ENCODE measurements at regions not wholly inside any gene's neighbourhood (a gene's known extent, or its start where the extent isn't known, plus 50 kb on each side); places are given as distances from the start of the nearest gene placed in this dataset.

DNA sequence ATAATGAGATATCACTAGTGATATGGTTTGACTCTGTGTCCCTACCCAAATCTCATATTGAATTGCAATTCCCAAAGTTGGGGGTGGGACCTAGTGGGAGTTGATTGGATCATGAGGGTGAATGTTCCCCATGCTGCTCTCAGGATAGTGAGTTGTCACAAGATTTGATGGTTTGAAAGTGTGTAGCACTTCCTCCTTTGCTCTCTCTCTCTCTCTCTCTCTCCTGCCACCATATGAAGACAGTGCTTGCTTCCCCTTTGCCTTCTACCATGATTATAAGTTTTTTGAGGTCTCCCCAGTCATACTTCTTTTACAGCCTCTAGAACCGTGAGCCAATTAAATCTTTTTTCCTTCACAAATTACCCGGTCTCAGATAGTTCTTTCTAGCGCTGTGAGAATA lies 1002.0 kb upstream of the ADGRB3 start:
- no peaks in the 10 kb centered on the region for H3K9me3 ChIP-seq (replicated peaks in 1 of 3)
- H3K27ac ChIP-seq = no peak overlapping the region
- intact Hi-C loops (cut with DNase I) = no loop called here
- H3K27me3 ChIP-seq = no peaks in the 10 kb centered on the region
- no peak for TF ChIP-seq POLR2A (IDR thresholded peaks at IDR 0.05)
- TF ChIP-seq, protein P1, sequence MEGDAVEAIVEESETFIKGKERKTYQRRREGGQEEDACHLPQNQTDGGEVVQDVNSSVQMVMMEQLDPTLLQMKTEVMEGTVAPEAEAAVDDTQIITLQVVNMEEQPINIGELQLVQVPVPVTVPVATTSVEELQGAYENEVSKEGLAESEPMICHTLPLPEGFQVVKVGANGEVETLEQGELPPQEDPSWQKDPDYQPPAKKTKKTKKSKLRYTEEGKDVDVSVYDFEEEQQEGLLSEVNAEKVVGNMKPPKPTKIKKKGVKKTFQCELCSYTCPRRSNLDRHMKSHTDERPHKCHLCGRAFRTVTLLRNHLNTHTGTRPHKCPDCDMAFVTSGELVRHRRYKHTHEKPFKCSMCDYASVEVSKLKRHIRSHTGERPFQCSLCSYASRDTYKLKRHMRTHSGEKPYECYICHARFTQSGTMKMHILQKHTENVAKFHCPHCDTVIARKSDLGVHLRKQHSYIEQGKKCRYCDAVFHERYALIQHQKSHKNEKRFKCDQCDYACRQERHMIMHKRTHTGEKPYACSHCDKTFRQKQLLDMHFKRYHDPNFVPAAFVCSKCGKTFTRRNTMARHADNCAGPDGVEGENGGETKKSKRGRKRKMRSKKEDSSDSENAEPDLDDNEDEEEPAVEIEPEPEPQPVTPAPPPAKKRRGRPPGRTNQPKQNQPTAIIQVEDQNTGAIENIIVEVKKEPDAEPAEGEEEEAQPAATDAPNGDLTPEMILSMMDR (IDR thresholded peaks at IDR 0.05) = no peak
- H3K36me3 ChIP-seq (replicated peaks in 1 of 2) = no peaks in the 10 kb centered on the region
- no peak overlapping the region for H3K4me3 ChIP-seq
- DNase-seq = no peak
- WGBS, 4 donors = 75 to 90% (median 83%) methylated on average over 3 of the region's 3 CpGs
- no peaks in the 10 kb centered on the region for H3K4me1 ChIP-seq (replicated peaks in 1 of 2)

DNA sequence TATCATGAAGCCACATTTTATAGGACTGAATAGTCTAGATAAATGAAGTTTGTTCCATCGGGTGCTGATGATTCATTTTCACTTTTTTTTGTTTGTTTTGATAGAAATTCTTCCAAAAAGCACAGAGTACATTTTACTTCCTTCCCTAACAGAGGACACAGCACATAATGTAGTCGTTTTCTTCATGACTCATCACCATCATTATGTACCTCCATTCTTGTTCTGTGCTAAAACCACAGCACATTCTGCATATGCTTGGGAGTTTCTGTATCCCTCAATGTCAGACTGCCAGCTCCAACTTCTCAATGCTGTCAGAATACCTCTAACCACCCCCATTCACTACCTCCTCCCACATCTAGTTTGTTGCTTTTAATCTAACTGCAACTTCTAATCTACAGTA lies 1004.9 kb upstream of the ADGRB3 start:
- no peaks in the 10 kb centered on the region for H3K4me1 ChIP-seq (replicated peaks in 1 of 2)
- no peak overlapping the region for H3K27ac ChIP-seq
- DNase-seq = no peak
- H3K9me3 ChIP-seq (replicated peaks in 1 of 3) = no peaks in the 10 kb centered on the region
- H3K36me3 ChIP-seq (replicated peaks in 1 of 2) = no peaks in the 10 kb centered on the region
- WGBS, 4 donors = 20 to 34% (median 26%) methylated on average over 2 of the region's 2 CpGs
- intact Hi-C loops (cut with DNase I) = no loop called here
- TF ChIP-seq, protein P1 (IDR thresholded peaks at IDR 0.05) = no peak
- no peak for TF ChIP-seq POLR2A (IDR thresholded peaks at IDR 0.05)
- H3K27me3 ChIP-seq = no peaks in the 10 kb centered on the region
- H3K4me3 ChIP-seq = no peak overlapping the region

DNA sequence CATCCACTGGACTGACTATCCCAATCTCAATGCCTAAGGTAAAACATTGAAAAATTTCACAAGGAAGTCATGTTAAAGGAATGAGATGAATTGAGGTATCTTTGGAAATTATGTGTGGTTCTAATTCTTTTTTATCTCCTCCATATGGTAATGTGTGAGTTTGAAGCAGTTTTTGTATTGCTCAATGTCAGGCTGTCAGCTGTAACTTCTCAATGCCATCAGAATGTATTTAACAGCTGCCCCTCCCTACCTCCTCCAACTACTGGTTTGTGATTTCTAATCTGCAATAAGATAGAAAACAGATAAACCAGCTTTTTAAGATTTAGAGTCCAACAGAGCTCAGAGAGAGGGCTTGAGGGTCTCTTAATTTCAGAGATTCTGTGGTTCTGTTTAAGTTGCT lies 1005.8 kb upstream of the ADGRB3 start:
- Histone ChIP-seq H3K4me3 (no peak overlapping the region), H3K27me3 (no peaks in the 10 kb centered on the region), H3K27ac (no peak overlapping the region), H3K36me3 (replicated peaks in 1 of 2) (no peaks in the 10 kb centered on the region), H3K9me3 (replicated peaks in 1 of 3) (no peaks in the 10 kb centered on the region), H3K4me1 (replicated peaks in 1 of 2) (no peaks in the 10 kb centered on the region)
- intact Hi-C loops (cut with DNase I) = no loop called here
- TF ChIP-seq, protein P1 (IDR thresholded peaks at IDR 0.05) = no peak
- no peak for TF ChIP-seq POLR2A (IDR thresholded peaks at IDR 0.05)
- no peak for DNase-seq

DNA sequence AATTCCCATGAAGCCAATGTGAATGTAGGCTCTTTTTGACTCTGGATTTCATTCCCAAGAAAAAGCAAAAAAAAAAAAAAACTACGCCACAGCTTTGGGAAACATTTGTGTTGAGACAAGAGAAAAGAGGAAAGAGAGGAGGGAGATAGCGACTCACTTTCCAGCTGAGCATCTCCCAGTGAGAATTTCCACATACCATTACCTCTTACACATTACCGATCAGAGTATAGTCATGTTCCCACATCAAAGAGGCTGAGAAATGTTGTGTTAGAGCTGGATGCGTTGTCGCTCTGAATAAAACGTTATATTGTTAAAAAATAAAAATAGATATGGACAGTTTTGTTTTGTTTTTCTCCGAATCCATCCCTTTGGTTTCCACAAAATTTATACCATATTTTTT lies 1019.3 kb upstream of the ADGRB3 start:
- 79 to 86% (median 83%) methylated on average over 7 of the region's 7 CpGs for WGBS, 4 donors
- H3K36me3 ChIP-seq (replicated peaks in 1 of 2) = no peaks in the 10 kb centered on the region
- DNase-seq = no peak
- H3K4me1 ChIP-seq (replicated peaks in 1 of 2) = no peaks in the 10 kb centered on the region
- no peaks in the 10 kb centered on the region for H3K9me3 ChIP-seq (replicated peaks in 1 of 3)
- H3K27me3 ChIP-seq = no peaks in the 10 kb centered on the region
- intact Hi-C loops (cut with DNase I) = no loop called here
- no peak overlapping the region for H3K27ac ChIP-seq
- TF ChIP-seq, protein P1 (IDR thresholded peaks at IDR 0.05) = no peak
- TF ChIP-seq POLR2A (IDR thresholded peaks at IDR 0.05) = no peak
- no peak overlapping the region for H3K4me3 ChIP-seq
